K562 (cell line): ENCODE measurements at regions not wholly inside any gene's neighbourhood (a gene's known extent, or its start where the extent isn't known, plus 50 kb on each side); places are given as distances from the start of the nearest gene placed in this dataset.

Experiments
- BRD4 ChIP-seq: fragments of 200-600 bp; sonication (generic); IDR thresholded peaks from 2 replicates; pipeline ENCODE4 v1.6.1; 2017; ENCODE audit warnings: inconsistent platforms
- BRF1 ChIP-seq: IDR thresholded peaks from 3 replicates; pipeline ENCODE4 v1.6.1; 2011; ENCODE audit warnings: borderline replicate concordance, mild to moderate bottlenecking; ENCODE audit not compliant: insufficient read length; ENCODE audit errors: extremely low read depth
- CAMTA2 ChIP-seq: fragments of 250-450 bp; sonication (Bioruptor Pico); conservative IDR thresholded peaks from 2 replicates; pipeline ENCODE4 v1.5.1; 2022
- CGGBP1 ChIP-seq: fragments of 250-450 bp; sonication (Bioruptor Pico); IDR thresholded peaks from 2 replicates; pipeline ENCODE4 v1.9.0; 2021; ENCODE audit warnings: mild to moderate bottlenecking
- E2F1 ChIP-seq: sonication (generic); formaldehyde crosslinking; IDR thresholded peaks from 2 replicates; pipeline ENCODE4 v1.8.1; 2023; ENCODE audit warnings: mild to moderate bottlenecking, missing genetic modification reagents, moderate library complexity
- FOS ChIP-seq: IDR thresholded peaks from 3 replicates; pipeline ENCODE4 v1.6.1; 2011; ENCODE audit not compliant: insufficient read length; ENCODE audit errors: extremely low read depth
- GMEB1 ChIP-seq: fragments of 250-450 bp; sonication (Bioruptor Pico); IDR thresholded peaks from 2 replicates; pipeline ENCODE4 v1.4.0; 2020; ENCODE audit warnings: mild to moderate bottlenecking
- HDAC6 ChIP-seq: IDR thresholded peaks from 2 replicates; pipeline ENCODE4 v1.6.1; 2012; ENCODE audit warnings: low read depth, mild to moderate bottlenecking, control low read depth, inconsistent platforms, low read length, moderate library complexity
- HDAC8 ChIP-seq: fragments of 450-650 bp; IDR thresholded peaks from 2 replicates; pipeline ENCODE4 v1.6.1; 2016; ENCODE audit warnings: mild to moderate bottlenecking, missing genetic modification characterization, moderate library complexity, missing compliant biosample characterization
- HIVEP1 ChIP-seq: fragments of 250-450 bp; sonication (Bioruptor Pico); IDR thresholded peaks from 2 replicates; pipeline ENCODE4 v1.4.0; 2020; ENCODE audit warnings: mild to moderate bottlenecking
- KLF6 ChIP-seq: fragments of 250-450 bp; sonication (Bioruptor Pico); IDR thresholded peaks from 2 replicates; pipeline ENCODE4 v1.4.0; 2020; ENCODE audit warnings: mild to moderate bottlenecking, moderate library complexity, borderline replicate concordance
- L3MBTL2 ChIP-seq: fragments of 450-650 bp; IDR thresholded peaks from 2 replicates; pipeline ENCODE4 v1.6.1; 2016; ENCODE audit warnings: mild to moderate bottlenecking, moderate library complexity
- LEF1 ChIP-seq: fragments of 450-650 bp; IDR thresholded peaks from 2 replicates; pipeline ENCODE4 v1.6.1; 2016; ENCODE audit warnings: mild to moderate bottlenecking
- MAX ChIP-seq: sonication (generic); formaldehyde crosslinking; IDR thresholded peaks from 2 replicates; pipeline ENCODE4 v1.9.0; 2022; ENCODE audit warnings: mild to moderate bottlenecking, missing genetic modification reagents
- NELFE ChIP-seq: IDR thresholded peaks from 2 replicates; pipeline ENCODE4 v1.6.1; 2011; ENCODE audit warnings: mild to moderate bottlenecking; ENCODE audit not compliant: insufficient read depth, insufficient read length
- RAD51 ChIP-seq: fragments of 450-650 bp; IDR thresholded peaks from 2 replicates; pipeline ENCODE4 v1.7.1; 2016; ENCODE audit warnings: low read depth, mild to moderate bottlenecking, borderline replicate concordance
- THAP12 ChIP-seq: fragments of 250-450 bp; sonication (Bioruptor Pico); IDR thresholded peaks from 2 replicates; pipeline ENCODE4 v1.9.0; 2021; ENCODE audit warnings: mild to moderate bottlenecking, inconsistent platforms
- ZNF140 ChIP-seq: fragments of 250-450 bp; sonication (Bioruptor Pico); IDR thresholded peaks from 2 replicates; pipeline ENCODE4 v1.8.0; 2021; ENCODE audit warnings: moderate library complexity, mild to moderate bottlenecking, inconsistent platforms
- ZNF277 ChIP-seq: fragments of 250-450 bp; sonication (Bioruptor Pico); IDR thresholded peaks from 2 replicates; pipeline ENCODE4 v1.8.0; 2022; ENCODE audit warnings: inconsistent platforms, mild to moderate bottlenecking, moderate library complexity, borderline replicate concordance
- ZNF408 ChIP-seq: fragments of 250-450 bp; sonication (Bioruptor Pico); IDR thresholded peaks from 2 replicates; pipeline ENCODE4 v1.4.0; 2020; ENCODE audit warnings: low read depth, mild to moderate bottlenecking, moderate library complexity
- ZNF561 ChIP-seq: fragments of 450-650 bp; formaldehyde crosslinking; conservative IDR thresholded peaks from 2 replicates; pipeline ENCODE4 v1.4.0; 2020; ENCODE audit warnings: mild to moderate bottlenecking, moderate library complexity
- ZNF707 ChIP-seq: fragments of 250-450 bp; sonication (Bioruptor Pico); conservative IDR thresholded peaks from 2 replicates; pipeline ENCODE4 v1.8.0; 2022; ENCODE audit warnings: inconsistent platforms, mild to moderate bottlenecking, moderate library complexity

- TF ChIP-seq ZNF707 (no peak), HDAC8 (tag) (no peak), CAMTA2 (no peak), HDAC6 (no peak), ZNF140 (CRISPR knock-in tag) (no peak), L3MBTL2 (peak; percentile 21; the same call in 1 of the 2 replicates), BRD4 (no peak), CGGBP1 (CRISPR knock-in tag) (no peak), ZNF277 (CRISPR knock-in tag) (no peak), RAD51 (peak; percentile 39; the same call in 1 of the 2 replicates), KLF6 (CRISPR knock-in tag) (no peak), HIVEP1 (CRISPR knock-in tag) (no peak), GMEB1 (CRISPR knock-in tag) (no peak), E2F1 (CRISPR knock-in tag) (no peak), THAP12 (no peak), FOS (no peak), ZNF561 (CRISPR knock-in tag) (no peak), NELFE (no peak), LEF1 (no peak), MAX (CRISPR knock-in tag) (peak; percentile 70), ZNF408 (no peak), BRF1 (no peak)
Observed at GRCh38 chr7:428387-428786, 91.3 kb downstream of the PDGFA start (continued).
